Endothelial cell of umbilical vein (primary cell): ENCODE measurements at regions not wholly inside any gene's neighbourhood (a gene's known extent, or its start where the extent isn't known, plus 50 kb on each side); places are given as distances from the start of the nearest gene placed in this dataset.

Experiments
- BruUV-seq: library from RNA; stranded (reverse); fragments of 400-500 nt; replicated peaks from 2 replicates; lab custom pipeline; 2021; lab: Mats Ljungman, UMichigan
- CTCF ChIA-PET: fragments of 300-600, 350-600 bp; sonication (Branson Sonifier 250); formaldehyde crosslinking; loops from one replicate; lab custom pipeline; 2021; ENCODE audit warnings: antibody characterized with exemption, inconsistent platforms; lab: Charles Lee
- POLR2A ChIA-PET: fragments of 300-600, 350-600 bp; sonication (Branson Sonifier 250); formaldehyde crosslinking; loops from one replicate; lab custom pipeline; 2021; ENCODE audit warnings: antibody characterized with exemption, inconsistent platforms; lab: Charles Lee
- DNase-seq: peaks from one replicate; pipeline ENCODE4 v3.0.0-alpha.2; 2011; ENCODE audit warnings: low read depth, low spot score
- FAIRE-seq: peaks from 2 replicates; lab custom pipeline; 2011; peaks lifted over from hg19 to GRCh38; lab: Jason Lieb, UNC
- H2AFZ ChIP-seq: 2 replicates; pipeline ENCODE4 v1.6.0; 2012; ENCODE audit warnings: low read depth, low read length, control low read depth, inconsistent platforms
- H3K27ac ChIP-seq: 2 replicates; pipeline ENCODE4 v1.5.1; 2011; ENCODE audit warnings: low read depth, mild to moderate bottlenecking, control low read depth, low read length, moderate library complexity; ENCODE audit not compliant: insufficient read depth
- H3K27me3 ChIP-seq, 2 experiments: 2 replicates each; pipeline versions ENCODE4 v1.6.0 to v1.6.1; 2011; ENCODE audit warnings: low read length in 2 of 2, mixed read lengths in 1 of 2; ENCODE audit not compliant: control insufficient read depth in 2 of 2, insufficient read depth in 2 of 2
- H3K36me3 ChIP-seq, 2 experiments: 2 replicates in 1 of 2; 3 replicates in 1 of 2; pipeline ENCODE4 v1.5.1; 2011; ENCODE audit warnings: low read length in 2 of 2, mild to moderate bottlenecking in 1 of 2, moderate library complexity in 1 of 2; ENCODE audit not compliant: control insufficient read depth in 2 of 2, insufficient read depth in 2 of 2; ENCODE audit errors: extremely low read depth in 1 of 2
- H3K4me1 ChIP-seq: 3 replicates; pipeline ENCODE4 v1.5.1; 2011; ENCODE audit warnings: mild to moderate bottlenecking, low read length; ENCODE audit not compliant: control insufficient read depth, insufficient read depth; ENCODE audit errors: extremely low read depth
- H3K4me2 ChIP-seq: 2 replicates; pipeline ENCODE4 v1.6.1; 2011; ENCODE audit warnings: low read length, control low read depth, mixed read lengths; ENCODE audit not compliant: insufficient read depth
- H3K4me3 ChIP-seq, 3 experiments: fragments of 200-600 bp in 1 of 3; sonication (generic), shearing (Covaris generic) in 1 of 3; replicated peaks in 1 of 3; 2 replicates each; pipeline ENCODE4 v1.5.1; 2011 to 2016; ENCODE audit warnings: control low read depth in 3 of 3, low read length in 3 of 3, mild to moderate bottlenecking in 2 of 3, inconsistent platforms in 1 of 3, low read depth in 1 of 3, moderate library complexity in 1 of 3; ENCODE audit not compliant: insufficient read depth in 1 of 3
- H3K79me2 ChIP-seq: 2 replicates; pipeline ENCODE4 v1.6.0; 2012; ENCODE audit warnings: low read length, inconsistent platforms; ENCODE audit not compliant: control insufficient read depth, insufficient read depth
- H3K9ac ChIP-seq: replicated peaks from 2 replicates; pipeline ENCODE3; 2011; ENCODE audit warnings: low read length, control low read depth; ENCODE audit not compliant: insufficient read depth; ENCODE audit errors: extremely low read depth
- H3K9me1 ChIP-seq: replicated peaks from 3 replicates; pipeline ENCODE4 v1.6.0; 2011; ENCODE audit warnings: mild to moderate bottlenecking, low read length; ENCODE audit not compliant: control insufficient read depth, insufficient read depth; ENCODE audit errors: extremely low read depth
- H3K9me3 ChIP-seq: replicated peaks from 2 replicates; pipeline ENCODE4 v1.5.1; 2012; ENCODE audit warnings: low read length, inconsistent platforms; ENCODE audit not compliant: control insufficient read depth, insufficient read depth
- H4K20me1 ChIP-seq: replicated peaks from 2 replicates; pipeline ENCODE3; 2011; ENCODE audit warnings: mild to moderate bottlenecking, low read length; ENCODE audit not compliant: control insufficient read depth, insufficient read depth; ENCODE audit errors: extremely low read depth
- EZH2 ChIP-seq: IDR thresholded peaks from 2 replicates; pipeline ENCODE4 v1.6.1; 2012; ENCODE audit warnings: borderline replicate concordance, low read depth, mild to moderate bottlenecking, moderate library complexity, low read length, inconsistent platforms; ENCODE audit not compliant: severe bottlenecking
- FOS ChIP-seq: IDR thresholded peaks from 2 replicates; pipeline ENCODE4 v1.6.1; 2011; ENCODE audit warnings: mild to moderate bottlenecking, low read length, moderate library complexity, borderline replicate concordance; ENCODE audit not compliant: insufficient read depth
- GATA2 ChIP-seq: IDR thresholded peaks from 2 replicates; pipeline ENCODE4 v1.7.0; 2011; ENCODE audit warnings: low read depth, mild to moderate bottlenecking, moderate library complexity, mixed read lengths, low read length; ENCODE audit not compliant: insufficient read length, insufficient read depth
- JUN ChIP-seq: IDR thresholded peaks from 2 replicates; pipeline ENCODE4 v1.6.1; 2011; ENCODE audit warnings: borderline replicate concordance, low read depth; ENCODE audit not compliant: insufficient read length, insufficient read depth
- MYC ChIP-seq: IDR thresholded peaks from one replicate; pipeline ENCODE4 v1.6.1; 2011; ENCODE audit warnings: mild to moderate bottlenecking, low read depth, low read length
- POLR2A ChIP-seq: IDR thresholded peaks from 2 replicates; pipeline ENCODE4 v1.6.1; 2012; ENCODE audit warnings: low read depth, mild to moderate bottlenecking, control low read depth, low read length
- POLR2AphosphoS5 ChIP-seq: IDR thresholded peaks from 2 replicates; pipeline ENCODE4 v1.6.1; 2012; ENCODE audit warnings: low read depth, mild to moderate bottlenecking, control low read depth, low read length, moderate library complexity; ENCODE audit not compliant: insufficient read depth
- dilution Hi-C: fragments of 300-500 bp; cut with MboI; formaldehyde crosslinking; loops from one replicate; pipeline ENCODE4 v1.15.0; 2019; ENCODE audit warnings: low sequenced_read_pairs; ENCODE audit not compliant: extremely low pct_ligation_motif_present
- intact Hi-C: fragments of 100-400 bp; cut with micrococcal nuclease; formaldehyde crosslinking; loops from one replicate; pipeline ENCODE4 v1.10.0; 2022
- TF ChIP-seq, protein P1 (sequence below): IDR thresholded peaks from 2 replicates; pipeline ENCODE4 v1.6.1; 2011; ENCODE audit not compliant: insufficient read depth, insufficient read length
- TF ChIP-seq, protein P2 (sequence below), 2 donors: IDR thresholded peaks; 1 replicate in 1 of 2; 2 replicates in 1 of 2; pipeline ENCODE4 v1.5.1; 2011; ENCODE audit warnings: low read length in 2 of 2, mild to moderate bottlenecking in 2 of 2, moderate library complexity in 2 of 2, control low read depth in 1 of 2, inconsistent platforms in 1 of 2, low read depth in 1 of 2; ENCODE audit not compliant: insufficient read depth in 1 of 2; ENCODE audit errors: extremely low read depth in 1 of 2

DNA sequence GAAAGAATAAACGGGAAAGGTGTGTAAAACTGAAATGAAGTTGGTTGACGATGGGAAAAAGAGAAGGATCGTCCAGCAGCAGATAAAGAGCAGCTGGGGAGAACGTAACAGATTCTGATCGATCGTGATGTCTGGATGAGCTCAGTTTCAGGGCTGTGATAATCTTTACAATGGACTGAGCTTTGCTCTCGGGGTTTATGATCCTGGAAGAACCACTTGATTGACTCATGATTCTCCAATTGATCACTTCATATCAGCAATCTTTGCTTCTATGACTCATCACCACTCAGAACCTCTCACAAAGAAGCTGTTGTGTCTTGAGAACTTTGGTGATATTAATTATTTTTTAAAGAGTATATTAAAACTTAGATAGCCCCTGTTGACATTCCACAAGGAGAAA lies 690.7 kb downstream of the TUSC7 start:
- Histone ChIP-seq H3K9me3 (no peaks in the 10 kb centered on the region), H3K27me3 (peaks cover 0 to 2% of the 10 kb centered on the region in 2 experiments), H4K20me1 (no peaks in the 10 kb centered on the region), H3K4me1 (no peaks in the 10 kb centered on the region), H3K4me3 (no peak overlapping the region), H3K36me3 (no peaks in the 10 kb centered on the region), H3K9me1 (no peaks in the 10 kb centered on the region), H3K9ac (no peak overlapping the region), H3K4me2 (no peak overlapping the region), H3K79me2 (no peaks in the 10 kb centered on the region), H2AFZ (no peak overlapping the region), H3K27ac (no peak overlapping the region)
- ChIA-PET POLR2A (no interaction called here), CTCF (interaction anchor here (0.5 to 1.5 kb wide), 5 partner anchors 30 to 322 kb away, joined by 3 read pairs; no protein-coding TSS in a partner anchor)
- no peak for FAIRE-seq
- DNase-seq = no peak
- BruUV-seq = no TSS peak
- peak; percentile 16 for TF ChIP-seq JUN
- TF ChIP-seq, protein P1, sequence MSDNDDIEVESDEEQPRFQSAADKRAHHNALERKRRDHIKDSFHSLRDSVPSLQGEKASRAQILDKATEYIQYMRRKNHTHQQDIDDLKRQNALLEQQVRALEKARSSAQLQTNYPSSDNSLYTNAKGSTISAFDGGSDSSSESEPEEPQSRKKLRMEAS = no peak
- dilution Hi-C loops = no loop called here
- intact Hi-C loops = loop anchor here (10.0 kb wide), 1 partner anchor 594 kb away; no protein-coding TSS in a partner anchor

DNA sequence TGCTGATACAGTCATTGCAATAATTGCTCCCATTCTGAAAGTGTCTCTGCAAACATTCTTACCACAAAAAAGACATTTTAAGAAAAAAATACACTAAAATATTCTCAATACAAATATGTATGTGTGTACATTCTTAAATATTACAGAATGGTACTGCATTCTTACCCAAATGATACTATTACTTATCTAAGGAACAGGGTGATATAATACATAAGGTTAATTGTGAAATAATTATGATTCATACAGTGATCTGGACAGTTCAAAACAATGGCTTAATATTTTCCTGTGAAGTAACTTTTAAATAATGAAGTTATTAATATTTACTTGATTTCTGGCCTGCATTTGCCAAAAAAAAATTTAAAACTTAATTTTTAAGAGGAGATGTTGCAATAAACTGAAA lies 694.6 kb downstream of the TUSC7 start:
- Histone ChIP-seq H3K9me1 (peaks cover 2% of the 10 kb centered on the region), H3K4me2 (no peak overlapping the region), H3K4me3 (no peak overlapping the region), H3K9ac (no peak overlapping the region), H2AFZ (no peak overlapping the region), H3K36me3 (no peaks in the 10 kb centered on the region), H4K20me1 (no peaks in the 10 kb centered on the region), H3K27ac (no peak overlapping the region), H3K9me3 (no peaks in the 10 kb centered on the region), H3K27me3 (peaks cover 0 to 2% of the 10 kb centered on the region in 2 experiments), H3K79me2 (no peaks in the 10 kb centered on the region), H3K4me1 (no peaks in the 10 kb centered on the region)
- POLR2A ChIA-PET = no interaction called here
- dilution Hi-C loops (no loop called here), intact Hi-C loops (loop anchor here (10.0 kb wide), 1 partner anchor 591 kb away; no protein-coding TSS in a partner anchor)
- no peak for FAIRE-seq
- BruUV-seq = no TSS peak
- no peak for DNase-seq
- CTCF ChIA-PET = interaction anchor here (0.8 to 1.7 kb wide), 2 partner anchors 26 to 633 kb away, joined by 3 to 5 read pairs; no protein-coding TSS in a partner anchor
- TF ChIP-seq JUN (no peak), MYC (no peak), GATA2 (no peak), POLR2AphosphoS5 (no peak), EZH2 (no peak), POLR2A (no peak), FOS (no peak)
- TF ChIP-seq, protein P1 = no peak
- TF ChIP-seq, protein P2, sequence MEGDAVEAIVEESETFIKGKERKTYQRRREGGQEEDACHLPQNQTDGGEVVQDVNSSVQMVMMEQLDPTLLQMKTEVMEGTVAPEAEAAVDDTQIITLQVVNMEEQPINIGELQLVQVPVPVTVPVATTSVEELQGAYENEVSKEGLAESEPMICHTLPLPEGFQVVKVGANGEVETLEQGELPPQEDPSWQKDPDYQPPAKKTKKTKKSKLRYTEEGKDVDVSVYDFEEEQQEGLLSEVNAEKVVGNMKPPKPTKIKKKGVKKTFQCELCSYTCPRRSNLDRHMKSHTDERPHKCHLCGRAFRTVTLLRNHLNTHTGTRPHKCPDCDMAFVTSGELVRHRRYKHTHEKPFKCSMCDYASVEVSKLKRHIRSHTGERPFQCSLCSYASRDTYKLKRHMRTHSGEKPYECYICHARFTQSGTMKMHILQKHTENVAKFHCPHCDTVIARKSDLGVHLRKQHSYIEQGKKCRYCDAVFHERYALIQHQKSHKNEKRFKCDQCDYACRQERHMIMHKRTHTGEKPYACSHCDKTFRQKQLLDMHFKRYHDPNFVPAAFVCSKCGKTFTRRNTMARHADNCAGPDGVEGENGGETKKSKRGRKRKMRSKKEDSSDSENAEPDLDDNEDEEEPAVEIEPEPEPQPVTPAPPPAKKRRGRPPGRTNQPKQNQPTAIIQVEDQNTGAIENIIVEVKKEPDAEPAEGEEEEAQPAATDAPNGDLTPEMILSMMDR (IDR thresholded peaks at IDR 0.05; ENCODE audit: extremely low read depth in 1 of 2, insufficient read depth in 1 of 2, low read depth in 1 of 2, low read length in 2 of 2) = no peak
